ENCODE measurements at regions not wholly inside any gene's neighbourhood (a gene's known extent, or its start where the extent isn't known, plus 50 kb on each side); places are given as distances from the start of the nearest gene placed in this dataset.

DNA sequence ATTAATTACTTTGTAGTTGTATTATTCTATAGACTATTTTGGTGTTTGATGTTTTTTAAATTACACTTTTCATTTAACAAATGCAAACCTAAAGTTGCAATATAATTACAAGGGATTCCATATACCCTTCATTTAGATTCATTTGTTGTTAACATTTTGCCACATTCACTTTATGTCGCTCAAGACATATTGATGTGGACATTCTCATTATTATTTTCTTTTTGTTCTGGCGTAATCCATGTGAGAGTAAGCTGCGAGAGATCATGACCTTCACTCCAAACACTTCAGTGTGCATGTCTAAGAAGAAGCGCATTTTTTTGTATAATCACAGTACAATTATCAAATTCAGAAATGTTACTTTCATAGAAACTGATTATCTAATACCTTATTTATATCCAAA, 280.6 kb downstream of the CALCRL start:
- TF ChIP-seq, protein P1, sequence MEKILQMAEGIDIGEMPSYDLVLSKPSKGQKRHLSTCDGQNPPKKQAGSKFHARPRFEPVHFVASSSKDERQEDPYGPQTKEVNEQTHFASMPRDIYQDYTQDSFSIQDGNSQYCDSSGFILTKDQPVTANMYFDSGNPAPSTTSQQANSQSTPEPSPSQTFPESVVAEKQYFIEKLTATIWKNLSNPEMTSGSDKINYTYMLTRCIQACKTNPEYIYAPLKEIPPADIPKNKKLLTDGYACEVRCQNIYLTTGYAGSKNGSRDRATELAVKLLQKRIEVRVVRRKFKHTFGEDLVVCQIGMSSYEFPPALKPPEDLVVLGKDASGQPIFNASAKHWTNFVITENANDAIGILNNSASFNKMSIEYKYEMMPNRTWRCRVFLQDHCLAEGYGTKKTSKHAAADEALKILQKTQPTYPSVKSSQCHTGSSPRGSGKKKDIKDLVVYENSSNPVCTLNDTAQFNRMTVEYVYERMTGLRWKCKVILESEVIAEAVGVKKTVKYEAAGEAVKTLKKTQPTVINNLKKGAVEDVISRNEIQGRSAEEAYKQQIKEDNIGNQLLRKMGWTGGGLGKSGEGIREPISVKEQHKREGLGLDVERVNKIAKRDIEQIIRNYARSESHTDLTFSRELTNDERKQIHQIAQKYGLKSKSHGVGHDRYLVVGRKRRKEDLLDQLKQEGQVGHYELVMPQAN (IDR thresholded peaks at IDR 0.05; ENCODE audit: borderline replicate concordance) = no peak
- TF ChIP-seq BRD4 (IDR thresholded peaks at IDR 0.05) (no peak), ILK (tag; IDR thresholded peaks at IDR 0.05; ENCODE audit: borderline replicate concordance, low read depth) (no peak), YBX1 (IDR thresholded peaks at IDR 0.05) (no peak), RCOR1 (IDR thresholded peaks at IDR 0.05; ENCODE audit: borderline replicate concordance in 1 of 2, low read depth in 2 of 2, low read length in 2 of 2) (no peak)
- TF ChIP-seq, protein P2, sequence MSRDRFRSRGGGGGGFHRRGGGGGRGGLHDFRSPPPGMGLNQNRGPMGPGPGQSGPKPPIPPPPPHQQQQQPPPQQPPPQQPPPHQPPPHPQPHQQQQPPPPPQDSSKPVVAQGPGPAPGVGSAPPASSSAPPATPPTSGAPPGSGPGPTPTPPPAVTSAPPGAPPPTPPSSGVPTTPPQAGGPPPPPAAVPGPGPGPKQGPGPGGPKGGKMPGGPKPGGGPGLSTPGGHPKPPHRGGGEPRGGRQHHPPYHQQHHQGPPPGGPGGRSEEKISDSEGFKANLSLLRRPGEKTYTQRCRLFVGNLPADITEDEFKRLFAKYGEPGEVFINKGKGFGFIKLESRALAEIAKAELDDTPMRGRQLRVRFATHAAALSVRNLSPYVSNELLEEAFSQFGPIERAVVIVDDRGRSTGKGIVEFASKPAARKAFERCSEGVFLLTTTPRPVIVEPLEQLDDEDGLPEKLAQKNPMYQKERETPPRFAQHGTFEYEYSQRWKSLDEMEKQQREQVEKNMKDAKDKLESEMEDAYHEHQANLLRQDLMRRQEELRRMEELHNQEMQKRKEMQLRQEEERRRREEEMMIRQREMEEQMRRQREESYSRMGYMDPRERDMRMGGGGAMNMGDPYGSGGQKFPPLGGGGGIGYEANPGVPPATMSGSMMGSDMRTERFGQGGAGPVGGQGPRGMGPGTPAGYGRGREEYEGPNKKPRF (IDR thresholded peaks at IDR 0.05; ENCODE audit: low read depth, low read length) = no peak
- TF ChIP-seq, protein P3, sequence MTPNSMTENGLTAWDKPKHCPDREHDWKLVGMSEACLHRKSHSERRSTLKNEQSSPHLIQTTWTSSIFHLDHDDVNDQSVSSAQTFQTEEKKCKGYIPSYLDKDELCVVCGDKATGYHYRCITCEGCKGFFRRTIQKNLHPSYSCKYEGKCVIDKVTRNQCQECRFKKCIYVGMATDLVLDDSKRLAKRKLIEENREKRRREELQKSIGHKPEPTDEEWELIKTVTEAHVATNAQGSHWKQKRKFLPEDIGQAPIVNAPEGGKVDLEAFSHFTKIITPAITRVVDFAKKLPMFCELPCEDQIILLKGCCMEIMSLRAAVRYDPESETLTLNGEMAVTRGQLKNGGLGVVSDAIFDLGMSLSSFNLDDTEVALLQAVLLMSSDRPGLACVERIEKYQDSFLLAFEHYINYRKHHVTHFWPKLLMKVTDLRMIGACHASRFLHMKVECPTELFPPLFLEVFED (CRISPR knock-in tag; conservative IDR thresholded peaks at IDR 0.05) = no peak
- no peak for ATAC-seq
- Histone ChIP-seq H3K9me1 (ENCODE audit: control insufficient read depth, insufficient read depth, low read length) (no peaks in the 10 kb centered on the region), H2AFZ (ENCODE audit: low read depth, low read length) (no peak overlapping the region), H3K4me1 (replicated peaks in 1 of 2; ENCODE audit: control insufficient read depth in 2 of 2, insufficient read depth in 2 of 2, low read length in 2 of 2) (no peaks in the 10 kb centered on the region), H3K9me3 (replicated peaks; ENCODE audit: control insufficient read depth, insufficient read depth, low read depth, low read length) (no peaks in the 10 kb centered on the region), H3K9ac (ENCODE audit: insufficient read depth in 1 of 2, low read depth in 2 of 2, low read length in 2 of 2) (no peak overlapping the region), H3K36me3 (ENCODE audit: control insufficient read depth, insufficient read depth, low read length) (no peaks in the 10 kb centered on the region), H4K20me1 (replicated peaks; ENCODE audit: control insufficient read depth, insufficient read depth, low read length) (no peaks in the 10 kb centered on the region), H3K27ac (ENCODE audit: extremely low read depth, low read depth, low read length) (no peak overlapping the region), H3K4me3 (no peak overlapping the region), H3K27me3 (ENCODE audit: control insufficient read depth in 2 of 2, insufficient read depth in 2 of 2, low read length in 2 of 2) (no peaks in the 10 kb centered on the region), H3K4me2 (ENCODE audit: insufficient read depth, low read length) (no peak overlapping the region), H3K79me2 (ENCODE audit: control insufficient read depth, insufficient read depth, low read length) (no peaks in the 10 kb centered on the region)
- no peak for FAIRE-seq
- POLR2A ChIA-PET = interaction anchor here (0.6 kb wide), 1 partner anchor 10 kb away, joined by 3 read pairs; no protein-coding TSS in a partner anchor
- intact Hi-C loops (cut with micrococcal nuclease) = no loop called here
- CTCF ChIA-PET (ENCODE audit: low intra/inter-chr PET ratio) = no interaction called here
- in situ Hi-C loops (cut with MboI) = no loop called here
- 23% methylated on average over 4 of the region's 4 CpGs for WGBS (ENCODE audit: insufficient coverage, low coverage, missing lambda C conversion rate)
- DNase-seq (ENCODE audit: extremely low read depth in 1 of 4, low spot score in 3 of 4) = no peak
- BruUV-seq (replicated peaks) = no TSS peak

All from K562 (cell line).